Karpas-422 (cell line): ENCODE measurements at regions not wholly inside any gene's neighbourhood (a gene's known extent, or its start where the extent isn't known, plus 50 kb on each side); places are given as distances from the start of the nearest gene placed in this dataset.

Source experiments
- DNase-seq: peaks from one replicate; pipeline ENCODE4 v3.0.0-alpha.2; 2015
- H2AFZ ChIP-seq: fragments of 200-600 bp; sonication (generic); 2 replicates; pipeline ENCODE4 v1.6.1; 2014; ENCODE audit warnings: antibody characterized with exemption, low read length, mixed read lengths
- H3K27ac ChIP-seq: fragments of 200-600 bp; sonication (generic); 2 replicates; pipeline ENCODE4 v1.5.1; 2014; ENCODE audit warnings: mild to moderate bottlenecking, low read length, moderate library complexity
- H3K27me3 ChIP-seq: fragments of 200-600 bp; sonication (generic); 2 replicates; pipeline ENCODE4 v1.6.1; 2014; ENCODE audit warnings: low read length, mixed read lengths
- H3K36me3 ChIP-seq: fragments of 200-600 bp; sonication (generic); 2 replicates; pipeline ENCODE4 v1.6.1; 2014; ENCODE audit warnings: low read length, mixed read lengths; ENCODE audit not compliant: insufficient read depth
- H3K4me1 ChIP-seq: fragments of 200-600 bp; sonication (generic); 2 replicates; pipeline ENCODE4 v1.6.1; 2014; ENCODE audit warnings: mild to moderate bottlenecking, low read length, mixed read lengths
- H3K4me2 ChIP-seq: fragments of 200-600 bp; sonication (generic); 2 replicates; pipeline ENCODE4 v1.6.1; 2014; ENCODE audit warnings: low read length, low read depth, mild to moderate bottlenecking; ENCODE audit not compliant: poor library complexity, severe bottlenecking
- H3K4me3 ChIP-seq: fragments of 200-600 bp; sonication (generic); 2 replicates; pipeline ENCODE4 v1.5.1; 2014; ENCODE audit warnings: mild to moderate bottlenecking, antibody characterized with exemption, low read length, mixed read lengths
- H3K79me2 ChIP-seq: fragments of 200-600 bp; sonication (generic); 2 replicates; pipeline ENCODE4 v1.6.1; 2014; ENCODE audit warnings: mild to moderate bottlenecking, low read length, mixed read lengths
- H3K9ac ChIP-seq: fragments of 200-600 bp; sonication (generic); 2 replicates; pipeline ENCODE4 v1.6.0; 2014; ENCODE audit warnings: low read length
- H3K9me2 ChIP-seq: fragments of 200-600 bp; sonication (generic), shearing (Covaris generic); replicated peaks from 2 replicates; pipeline ENCODE4 v1.6.0; 2014; ENCODE audit warnings: mild to moderate bottlenecking, low read length, moderate library complexity; ENCODE audit not compliant: insufficient read depth
- H3K9me3 ChIP-seq: fragments of 300-700, 200-600 bp; sonication (generic); 2 replicates; pipeline ENCODE4 v1.6.1; 2014; ENCODE audit warnings: low read length, mixed read lengths
- H4K20me1 ChIP-seq: fragments of 200-600 bp; sonication (generic); 2 replicates; pipeline ENCODE4 v1.6.1; 2014; ENCODE audit warnings: mild to moderate bottlenecking, antibody characterized with exemption, low read length, low read depth; ENCODE audit not compliant: insufficient read depth

DNA sequence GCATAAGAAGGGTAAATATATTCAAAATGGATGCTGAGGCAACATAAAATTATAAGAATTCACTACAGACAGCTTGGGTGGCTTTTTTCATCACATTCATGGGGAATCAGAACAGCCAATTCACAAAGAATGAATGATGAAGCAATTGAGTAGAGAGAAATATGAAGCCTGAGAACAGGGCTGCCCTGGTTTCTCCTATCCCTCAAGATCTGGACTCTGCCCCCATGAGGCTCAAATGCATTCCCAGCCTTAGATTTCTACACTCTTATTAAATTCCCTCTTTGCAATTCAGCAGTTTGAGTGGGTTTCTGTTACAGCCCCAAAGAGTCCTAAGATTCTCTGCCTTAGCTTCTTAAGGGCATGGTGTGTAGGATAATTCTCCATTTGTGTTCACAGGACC, 172.5 kb downstream of the MAIP1 start:
- Histone ChIP-seq H3K36me3 (no peaks in the 10 kb centered on the region), H3K27ac (no peak overlapping the region), H3K79me2 (no peaks in the 10 kb centered on the region), H3K4me3 (no peak overlapping the region), H3K4me2 (no peak overlapping the region), H3K9me2 (no peaks in the 10 kb centered on the region), H3K9ac (no peak overlapping the region), H2AFZ (no peak overlapping the region), H3K27me3 (no peaks in the 10 kb centered on the region), H4K20me1 (no peaks in the 10 kb centered on the region), H3K4me1 (peaks cover 9% of the 10 kb centered on the region), H3K9me3 (no peaks in the 10 kb centered on the region)
- DNase-seq: no peak

DNA sequence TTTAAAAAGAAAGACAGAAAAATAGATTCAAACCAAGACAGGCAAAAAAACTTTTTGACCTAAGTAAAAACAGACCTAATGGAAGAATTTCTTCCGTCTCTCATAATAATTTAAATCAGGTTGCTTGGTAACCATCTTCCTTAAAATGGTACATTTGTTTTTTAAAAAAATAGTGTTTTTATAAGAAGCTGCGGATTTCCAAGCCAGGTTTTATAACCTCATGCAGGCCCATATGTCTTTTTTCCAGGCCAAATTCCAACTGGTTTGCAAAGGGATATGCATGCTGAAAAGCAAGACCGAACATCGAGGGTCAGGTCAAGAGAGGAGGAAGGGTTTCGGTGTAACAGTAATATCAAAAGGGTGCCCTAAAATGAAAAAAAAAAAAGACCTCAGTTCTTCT, 172.9 kb downstream of the MAIP1 start:
- H3K9ac ChIP-seq: no peak overlapping the region
- H2AFZ ChIP-seq: no peak overlapping the region
- DNase-seq: no peak
- H3K27me3 ChIP-seq: no peaks in the 10 kb centered on the region
- no peaks in the 10 kb centered on the region for H3K79me2 ChIP-seq
- H3K4me2 ChIP-seq: no peak overlapping the region
- no peak overlapping the region for H3K27ac ChIP-seq
- no peaks in the 10 kb centered on the region for H4K20me1 ChIP-seq
- H3K4me1 ChIP-seq: peaks cover 9% of the 10 kb centered on the region
- H3K36me3 ChIP-seq: no peaks in the 10 kb centered on the region
- no peaks in the 10 kb centered on the region for H3K9me2 ChIP-seq
- no peaks in the 10 kb centered on the region for H3K9me3 ChIP-seq
- no peak overlapping the region for H3K4me3 ChIP-seq

- H3K9me2 ChIP-seq: no peaks in the 10 kb centered on the region
- H3K36me3 ChIP-seq: no peaks in the 10 kb centered on the region
- no peaks in the 10 kb centered on the region for H3K27me3 ChIP-seq
- H2AFZ ChIP-seq: no peak overlapping the region
- no peak overlapping the region for H3K4me2 ChIP-seq
- no peak overlapping the region for H3K4me3 ChIP-seq
- H3K9me3 ChIP-seq: no peaks in the 10 kb centered on the region
- H3K9ac ChIP-seq: no peak overlapping the region
- H4K20me1 ChIP-seq: no peaks in the 10 kb centered on the region
- no peak overlapping the region for H3K27ac ChIP-seq
- peaks cover 9% of the 10 kb centered on the region for H3K4me1 ChIP-seq
- no peak for DNase-seq
- H3K79me2 ChIP-seq: no peaks in the 10 kb centered on the region
These were observed 174.5 kb downstream of the MAIP1 start for GRCh38 chr2:200129721-200130462.

DNA sequence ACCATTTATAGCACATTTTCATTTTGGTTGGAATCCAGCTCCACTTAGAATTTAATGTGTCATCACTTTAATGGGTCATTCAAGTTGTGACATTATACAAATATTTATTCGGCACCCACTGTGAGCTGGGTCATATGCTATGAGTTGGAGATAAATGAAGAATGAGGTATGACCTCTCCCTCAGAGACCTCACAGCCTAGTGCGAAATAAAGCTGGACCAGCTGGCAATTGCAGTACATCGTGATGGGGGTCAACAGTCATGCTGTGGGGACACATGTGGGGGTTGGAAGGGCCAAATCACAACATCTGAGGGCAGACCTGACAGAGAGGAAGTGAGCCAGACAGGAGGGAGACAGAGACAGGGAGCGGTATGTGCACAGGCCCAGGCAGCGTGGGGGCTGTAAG, 175.4 kb downstream of the MAIP1 start:
- Histone ChIP-seq H3K9me2 (no peaks in the 10 kb centered on the region), H3K9me3 (no peaks in the 10 kb centered on the region), H3K4me3 (no peak overlapping the region), H3K27ac (no peak overlapping the region), H3K27me3 (no peaks in the 10 kb centered on the region), H3K79me2 (no peaks in the 10 kb centered on the region), H4K20me1 (no peaks in the 10 kb centered on the region), H2AFZ (no peak overlapping the region), H3K4me2 (no peak overlapping the region), H3K36me3 (no peaks in the 10 kb centered on the region), H3K4me1 (peaks cover 2% of the 10 kb centered on the region; the same call in 1 of the 2 replicates), H3K9ac (no peak overlapping the region)
- no peak for DNase-seq

- Histone ChIP-seq H3K4me3 (no peak overlapping the region), H4K20me1 (no peaks in the 10 kb centered on the region), H3K9ac (no peak overlapping the region), H3K4me2 (no peak overlapping the region), H2AFZ (no peak overlapping the region), H3K79me2 (no peaks in the 10 kb centered on the region), H3K27me3 (no peaks in the 10 kb centered on the region), H3K36me3 (no peaks in the 10 kb centered on the region), H3K9me3 (no peaks in the 10 kb centered on the region), H3K27ac (no peak overlapping the region), H3K9me2 (no peaks in the 10 kb centered on the region), H3K4me1 (no peaks in the 10 kb centered on the region)
- no peak for DNase-seq
These were observed 175.2 kb upstream of the SPATS2L start for GRCh38 chr2:200131307-200131706.

DNA sequence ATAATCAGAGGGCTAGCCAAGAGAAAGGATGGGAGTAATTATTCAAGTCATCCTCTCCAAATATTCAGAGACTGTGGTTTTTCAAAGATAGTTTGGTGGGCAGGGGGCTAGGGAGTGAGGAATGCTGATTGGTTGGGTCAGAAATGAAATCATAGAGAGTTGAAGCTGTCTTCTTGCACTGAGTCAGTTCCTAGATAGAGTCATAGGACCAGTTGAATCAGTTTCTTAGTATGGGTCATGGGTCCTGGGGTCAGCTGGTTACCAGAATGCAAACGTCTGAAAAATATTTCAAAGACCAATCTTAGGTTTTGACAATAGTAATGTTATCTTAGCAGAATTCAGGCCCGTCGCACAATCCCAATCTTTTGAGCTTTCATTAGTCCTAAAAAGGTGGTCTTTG, 171.4 kb upstream of the SPATS2L start:
- no peaks in the 10 kb centered on the region for H3K27me3 ChIP-seq
- no peak overlapping the region for H3K4me3 ChIP-seq
- no peaks in the 10 kb centered on the region for H3K9me2 ChIP-seq
- H3K27ac ChIP-seq: no peak overlapping the region
- no peak overlapping the region for H3K4me2 ChIP-seq
- H4K20me1 ChIP-seq: no peaks in the 10 kb centered on the region
- no peaks in the 10 kb centered on the region for H3K4me1 ChIP-seq
- H2AFZ ChIP-seq: no peak overlapping the region
- no peak overlapping the region for H3K9ac ChIP-seq
- no peaks in the 10 kb centered on the region for H3K36me3 ChIP-seq
- H3K79me2 ChIP-seq: no peaks in the 10 kb centered on the region
- no peaks in the 10 kb centered on the region for H3K9me3 ChIP-seq
- DNase-seq: no peak

GRCh38 chr2:200136655-200137054, 169.8 kb upstream of the SPATS2L start:
- no peak overlapping the region for H3K4me2 ChIP-seq
- no peaks in the 10 kb centered on the region for H3K9me2 ChIP-seq
- no peak for DNase-seq
- H3K27me3 ChIP-seq: no peaks in the 10 kb centered on the region
- no peaks in the 10 kb centered on the region for H3K79me2 ChIP-seq
- H3K9me3 ChIP-seq: no peaks in the 10 kb centered on the region
- no peak overlapping the region for H3K4me3 ChIP-seq
- H3K36me3 ChIP-seq: no peaks in the 10 kb centered on the region
- no peak overlapping the region for H3K27ac ChIP-seq
- no peaks in the 10 kb centered on the region for H4K20me1 ChIP-seq
- H3K4me1 ChIP-seq: no peaks in the 10 kb centered on the region
- no peak overlapping the region for H2AFZ ChIP-seq
- no peak overlapping the region for H3K9ac ChIP-seq

GRCh38 chr2:200137271-200137670, 169.2 kb upstream of the SPATS2L start:
- Histone ChIP-seq H3K4me2 (no peak overlapping the region), H2AFZ (no peak overlapping the region), H3K9me2 (no peaks in the 10 kb centered on the region), H3K4me1 (no peaks in the 10 kb centered on the region), H3K9ac (no peak overlapping the region), H3K27ac (no peak overlapping the region), H3K4me3 (no peak overlapping the region), H3K27me3 (no peaks in the 10 kb centered on the region), H3K9me3 (no peaks in the 10 kb centered on the region), H3K79me2 (no peaks in the 10 kb centered on the region), H3K36me3 (no peaks in the 10 kb centered on the region), H4K20me1 (no peaks in the 10 kb centered on the region)
- DNase-seq: no peak
